Neuronal stem cell (in vitro differentiated cells): ENCODE measurements at regions not wholly inside any gene's neighbourhood (a gene's known extent, or its start where the extent isn't known, plus 50 kb on each side); places are given as distances from the start of the nearest gene placed in this dataset.
A peak's percentile ranks its signal among the peaks of the same experiment; 100 is the strongest.
"Not testable (repeated sequence)": the region's sequence is repeated elsewhere in the genome, so short reads cannot be mapped to it uniquely, and the experiment has no call there.

Experiments
- DNase-seq: peaks from one replicate; pipeline ENCODE4 v3.0.0-alpha.2; 2013; ENCODE audit warnings: low spot score
- H2AFZ ChIP-seq: one replicate; pipeline ENCODE4 v1.6.1; 2013; ENCODE audit warnings: mild to moderate bottlenecking, low read length, inconsistent platforms
- H2AK5ac ChIP-seq: 2 replicates; pipeline ENCODE4 v1.6.1; 2013; ENCODE audit warnings: low read depth, mild to moderate bottlenecking, inconsistent platforms, low read length, moderate library complexity, mixed read lengths
- H2BK120ac ChIP-seq: 2 replicates; pipeline ENCODE4 v1.6.1; 2013; ENCODE audit warnings: low read depth, mild to moderate bottlenecking, inconsistent platforms, low read length, moderate library complexity, mixed read lengths
- H2BK12ac ChIP-seq: one replicate; pipeline ENCODE4 v1.6.1; 2013; ENCODE audit warnings: low read length, inconsistent platforms
- H2BK15ac ChIP-seq: 2 replicates; pipeline ENCODE4 v1.6.1; 2013; ENCODE audit warnings: mild to moderate bottlenecking, low read length, inconsistent platforms, mixed read lengths
- H2BK5ac ChIP-seq: one replicate; pipeline ENCODE4 v1.6.1; 2013; ENCODE audit warnings: inconsistent platforms, mild to moderate bottlenecking, low read length, moderate library complexity
- H3K14ac ChIP-seq: one replicate; pipeline ENCODE4 v1.6.1; 2013; ENCODE audit warnings: low read length, inconsistent platforms
- H3K18ac ChIP-seq: 2 replicates; pipeline ENCODE4 v1.6.1; 2013; ENCODE audit warnings: low read length, inconsistent platforms
- H3K23ac ChIP-seq: 2 replicates; pipeline ENCODE4 v1.6.1; 2013; ENCODE audit warnings: low read depth, mild to moderate bottlenecking, mixed read lengths, low read length, inconsistent platforms; ENCODE audit not compliant: poor library complexity
- H3K27ac ChIP-seq: replicated peaks from 3 replicates; pipeline ENCODE4 v1.5.1; 2013; ENCODE audit warnings: low read length, inconsistent platforms
- H3K27me3 ChIP-seq, 3 experiments: 2 replicates each; pipeline ENCODE4 v1.6.1; 2013; ENCODE audit warnings: low read length in 3 of 3, mild to moderate bottlenecking in 2 of 3, inconsistent platforms in 1 of 3, low read depth in 1 of 3, mixed read lengths in 1 of 3, moderate library complexity in 1 of 3; ENCODE audit not compliant: control insufficient read depth in 3 of 3, insufficient read depth in 3 of 3
- H3K36me3 ChIP-seq, 2 donors: replicated peaks in 1 of 2; 2 replicates each; pipeline ENCODE4 v1.6.1; 2013; ENCODE audit warnings: low read length in 2 of 2; ENCODE audit not compliant: control insufficient read depth in 2 of 2, insufficient read depth in 2 of 2
- H3K4ac ChIP-seq: 2 replicates; pipeline ENCODE4 v1.6.1; 2013; ENCODE audit warnings: inconsistent platforms, mild to moderate bottlenecking, low read length, moderate library complexity
- H3K4me1 ChIP-seq, 2 donors: 1 replicate in 1 of 2; 2 replicates in 1 of 2; pipeline ENCODE4 v1.6.1; 2013; ENCODE audit warnings: low read length in 2 of 2, low read depth in 1 of 2; ENCODE audit not compliant: control insufficient read depth in 2 of 2, insufficient read depth in 1 of 2
- H3K4me2 ChIP-seq: one replicate; pipeline ENCODE4 v1.6.1; 2013; ENCODE audit warnings: mild to moderate bottlenecking, low read length, inconsistent platforms; ENCODE audit not compliant: insufficient read depth, poor library complexity, severe bottlenecking
- H3K4me3 ChIP-seq, 2 donors: 2 replicates each; pipeline ENCODE4 v1.5.1; 2013; ENCODE audit warnings: low read length in 2 of 2, mild to moderate bottlenecking in 2 of 2, inconsistent platforms in 1 of 2, moderate library complexity in 1 of 2
- H3K79me1 ChIP-seq: one replicate; pipeline ENCODE4 v1.6.1; 2013; ENCODE audit warnings: low read depth, mild to moderate bottlenecking, inconsistent platforms, low read length, moderate library complexity
- H3K9ac ChIP-seq: one replicate; pipeline ENCODE4 v1.6.1; 2013; ENCODE audit warnings: mild to moderate bottlenecking, low read depth, low read length, inconsistent platforms; ENCODE audit not compliant: poor library complexity
- H3K9me3 ChIP-seq, 2 donors: replicated peaks in 1 of 2; 2 replicates each; pipeline versions ENCODE3 to v1.6.1; 2013; ENCODE audit warnings: low read length in 2 of 2, mild to moderate bottlenecking in 2 of 2, inconsistent platforms in 1 of 2, low read depth in 1 of 2, mixed read lengths in 1 of 2, moderate library complexity in 1 of 2; ENCODE audit not compliant: control insufficient read depth in 2 of 2, insufficient read depth in 1 of 2
- H4K8ac ChIP-seq: one replicate; pipeline ENCODE4 v1.6.1; 2013; ENCODE audit warnings: low read depth, mild to moderate bottlenecking, inconsistent platforms, low read length, moderate library complexity
- H4K91ac ChIP-seq: one replicate; pipeline ENCODE4 v1.6.1; 2013; ENCODE audit warnings: low read length, low read depth, mild to moderate bottlenecking, inconsistent platforms; ENCODE audit not compliant: poor library complexity
- WGBS, 2 donors: extraction: QIAGEN DNeasy Blood & Tissue Kit; methylation state at CpG; one replicate each; pipeline ENCODE4 v1.1.7; 2013; ENCODE audit warnings: missing lambda C conversion rate in 2 of 2, mixed read lengths in 1 of 2; ENCODE audit not compliant: insufficient read length in 2 of 2, insufficient replicate concordance in 1 of 2; ENCODE audit errors: extremely low coverage in 2 of 2; 5-methylcytosine and 5-hydroxymethylcytosine counted together

- no peak overlapping the region for H3K4me3 ChIP-seq
- no peak overlapping the region for H3K9ac ChIP-seq
- no peaks in the 10 kb centered on the region for H3K79me1 ChIP-seq
- H2AFZ ChIP-seq, result peak overlapping the region; percentile 43
- no peak overlapping the region for H3K4me2 ChIP-seq
- H3K4me1 ChIP-seq, result peaks cover 8 to 11% of the 10 kb centered on the region in 2 donors
- no peak overlapping the region for H2BK120ac ChIP-seq
- no peak overlapping the region for H3K4ac ChIP-seq
- H3K36me3 ChIP-seq, result no peaks in the 10 kb centered on the region
- DNase-seq, result no peak
- no peaks in the 10 kb centered on the region for H3K27me3 ChIP-seq
- no peak overlapping the region for H3K18ac ChIP-seq
- peaks cover 0 to 3% of the 10 kb centered on the region in 2 donors for H3K9me3 ChIP-seq
- no peak overlapping the region for H3K27ac ChIP-seq
- no peak overlapping the region for H4K91ac ChIP-seq
- H3K14ac ChIP-seq, result no peak overlapping the region
- no peak overlapping the region for H4K8ac ChIP-seq
- no peak overlapping the region for H2BK5ac ChIP-seq
- H2BK15ac ChIP-seq, result no peak overlapping the region
- no peak overlapping the region for H2BK12ac ChIP-seq
- no peak overlapping the region for H3K23ac ChIP-seq
- H2AK5ac ChIP-seq, result peak overlapping the region; percentile 20
- WGBS, 2 donors, result no CpG with 5 or more reads among the region's 4 CpGs
Measured at GRCh38 chr20:48019496-48019895, 234.2 kb upstream of the SULF2 start.

GRCh38 chr20:48018851-48019250, 233.6 kb upstream of the SULF2 start:
- not testable (repeated sequence) for H3K9ac ChIP-seq, DNase-seq, H2BK5ac ChIP-seq, H3K79me1 ChIP-seq, H2BK12ac ChIP-seq, H3K4ac ChIP-seq, H3K27me3 ChIP-seq, H3K23ac ChIP-seq, H3K36me3 ChIP-seq, H3K14ac ChIP-seq, H2AFZ ChIP-seq, H3K4me2 ChIP-seq, H4K8ac ChIP-seq, H2AK5ac ChIP-seq, H3K4me3 ChIP-seq, H4K91ac ChIP-seq, H3K27ac ChIP-seq, H3K18ac ChIP-seq, H3K9me3 ChIP-seq, H2BK120ac ChIP-seq, H2BK15ac ChIP-seq
- no CpG with 5 or more reads among the region's 6 CpGs for WGBS, 2 donors
- H3K4me1 ChIP-seq, result peaks cover 8 to 11% of the 10 kb centered on the region in 2 donors

- no peak overlapping the region for H3K4ac ChIP-seq
- no peak overlapping the region for H3K27ac ChIP-seq
- H3K4me1 ChIP-seq, result peaks cover 8 to 11% of the 10 kb centered on the region in 2 donors
- H3K14ac ChIP-seq, result no peak overlapping the region
- no peak overlapping the region for H2BK12ac ChIP-seq
- no peak overlapping the region for H3K9ac ChIP-seq
- H4K8ac ChIP-seq, result no peak overlapping the region
- H2AK5ac ChIP-seq, result peak overlapping the region; percentile 40
- H3K23ac ChIP-seq, result no peak overlapping the region
- H2BK15ac ChIP-seq, result no peak overlapping the region
- H2BK5ac ChIP-seq, result no peak overlapping the region
- no peak overlapping the region for H4K91ac ChIP-seq
- H3K4me3 ChIP-seq, result no peak overlapping the region
- H3K18ac ChIP-seq, result no peak overlapping the region
- peaks cover 0 to under 1% of the 10 kb centered on the region in 2 donors for H3K9me3 ChIP-seq
- DNase-seq, result no peak
- H3K36me3 ChIP-seq, result no peaks in the 10 kb centered on the region
- H3K27me3 ChIP-seq, result no peaks in the 10 kb centered on the region
- no peak overlapping the region for H3K4me2 ChIP-seq
- no peak overlapping the region for H2AFZ ChIP-seq
- no peak overlapping the region for H2BK120ac ChIP-seq
- WGBS, 2 donors, result no CpG with 5 or more reads among the region's 4 CpGs
- no peaks in the 10 kb centered on the region for H3K79me1 ChIP-seq
Measured at GRCh38 chr20:48017992-48018391, 232.7 kb upstream of the SULF2 start.

GRCh38 chr20:48017509-48017908, 232.2 kb upstream of the SULF2 start:
- WGBS, 2 donors, result no CpG with 5 or more reads among the region's 2 CpGs

More at GRCh38 chr20:48017509-48017908, 232.2 kb upstream of the SULF2 start:
- H3K27me3 ChIP-seq, result no peaks in the 10 kb centered on the region
- H3K9me3 ChIP-seq, result no peaks in the 10 kb centered on the region
- no peak overlapping the region for H2BK120ac ChIP-seq
- H4K8ac ChIP-seq, result no peak overlapping the region
- no peak overlapping the region for H3K27ac ChIP-seq
- no peak overlapping the region for H3K4me3 ChIP-seq
- H3K36me3 ChIP-seq, result no peaks in the 10 kb centered on the region
- no peak overlapping the region for H4K91ac ChIP-seq
- H3K4me1 ChIP-seq, result peaks cover 8 to 11% of the 10 kb centered on the region in 2 donors
- no peak overlapping the region for H2BK12ac ChIP-seq
- H2AK5ac ChIP-seq, result no peak overlapping the region
- H3K4me2 ChIP-seq, result no peak overlapping the region
- H3K23ac ChIP-seq, result no peak overlapping the region
- H3K18ac ChIP-seq, result no peak overlapping the region
- no peak overlapping the region for H3K14ac ChIP-seq
- H3K9ac ChIP-seq, result no peak overlapping the region
- no peak overlapping the region for H2AFZ ChIP-seq
- H3K79me1 ChIP-seq, result no peaks in the 10 kb centered on the region
- H2BK15ac ChIP-seq, result no peak overlapping the region
- no peak overlapping the region for H3K4ac ChIP-seq
- DNase-seq, result no peak
- H2BK5ac ChIP-seq, result no peak overlapping the region
